Upper lobe of left lung (tissue), 6 donors: ENCODE measurements at regions not wholly inside any gene's neighbourhood (a gene's known extent, or its start where the extent isn't known, plus 50 kb on each side); places are given as distances from the start of the nearest gene placed in this dataset.
"Not testable (repeated sequence)": the region's sequence is repeated elsewhere in the genome, so short reads cannot be mapped to it uniquely, and the experiment has no call there.

Experiments used
- ATAC-seq, 2 donors: fragments of 200-7000 bp; cut with Tn5 transposase; one replicate each; pipeline ENCODE4 v1.9.1; 2022; ENCODE audit warnings: mild to moderate bottlenecking in 2 of 2, moderate library complexity in 2 of 2; ENCODE audit not compliant: low FRiP score in 2 of 2
- DNase-seq, 2 donors: peaks; one replicate each; pipeline ENCODE4 v3.0.0-alpha.2; 2019 to 2020
- H3K27ac ChIP-seq, 4 donors: fragments of 200-600 bp; sonication (generic); one replicate each; pipeline ENCODE4 v1.5.1; 2016 to 2019
- H3K27me3 ChIP-seq, 4 donors: fragments of 200-600 bp; sonication (generic); one replicate each; pipeline ENCODE4 v1.5.1; 2017 to 2019
- H3K36me3 ChIP-seq, 4 donors: fragments of 200-600 bp; sonication (generic); one replicate each; pipeline ENCODE4 v1.5.1; 2016 to 2019
- H3K4me1 ChIP-seq, 4 donors: fragments of 200-600 bp; sonication (generic); one replicate each; pipeline ENCODE4 v1.5.1; 2018 to 2019
- H3K4me3 ChIP-seq, 4 donors: fragments of 200-600 bp; sonication (generic); one replicate each; pipeline ENCODE4 v1.5.1; 2017 to 2019; ENCODE audit warnings: mild to moderate bottlenecking in 2 of 4, moderate library complexity in 1 of 4
- H3K9me3 ChIP-seq, 4 donors: fragments of 200-600 bp; sonication (generic); one replicate each; pipeline ENCODE4 v1.5.1; 2018 to 2019
- EP300 ChIP-seq, 4 donors: sonication (generic); formaldehyde crosslinking; IDR thresholded peaks; one replicate each; pipeline ENCODE4 v1.5.1; 2017; ENCODE audit warnings: antibody characterized with exemption in 4 of 4, control low read depth in 2 of 4
- POLR2A ChIP-seq, 4 donors: fragments of 450-650 bp; IDR thresholded peaks; one replicate each; pipeline ENCODE4 v1.5.1; 2016 to 2017; ENCODE audit warnings: antibody characterized with exemption in 4 of 4, mild to moderate bottlenecking in 2 of 4
- POLR2AphosphoS5 ChIP-seq, 2 donors: sonication (generic); formaldehyde crosslinking; IDR thresholded peaks; one replicate each; pipeline ENCODE4 v1.5.1; 2017; ENCODE audit warnings: antibody characterized with exemption in 2 of 2
- WGBS, 2 donors: methylation state at CpG; one replicate each; pipeline ENCODE4 v1.1.5; 2017 to 2018; 5-methylcytosine and 5-hydroxymethylcytosine counted together
- TF ChIP-seq, protein P1 (sequence below), 6 experiments: fragments of 450-650 bp in 4 of 6; fragments of 200-600 bp in 2 of 6; sonication (generic) in 2 of 6; IDR thresholded peaks; one replicate each; pipeline ENCODE4 v1.5.1; 2016 to 2019; ENCODE audit warnings: antibody characterized with exemption in 6 of 6
- donor health status: DM: no; HTN: no; CAD: no; lungs with moderate emphysema.
- donor health status: DM: no; HTN: yes; CAD: no; lungs with severe emphysema.

DNA sequence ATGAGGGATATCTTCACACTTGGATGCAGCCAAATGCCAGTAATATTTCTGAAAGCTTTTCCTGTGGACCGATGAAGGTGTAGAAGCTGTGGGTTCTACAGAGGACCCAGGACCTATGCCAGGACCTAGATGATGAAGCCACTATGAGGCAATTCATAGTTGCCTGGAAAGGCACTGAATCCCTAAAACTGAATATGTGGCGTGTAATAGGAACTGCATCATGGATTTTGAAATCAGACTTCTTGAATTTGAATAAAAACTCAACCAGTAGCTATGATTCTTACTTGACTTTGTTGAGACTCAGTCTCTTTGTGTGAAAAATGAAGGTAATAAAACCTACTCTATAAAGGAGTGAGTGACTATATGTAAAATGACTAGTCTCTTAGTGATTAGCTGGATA, 89.9 kb upstream of the SGK1 start:
- 83 to 86% methylated on average over 2 of the region's 2 CpGs for WGBS, 2 donors
- Histone ChIP-seq H3K4me3 (no peak overlapping the region), H3K36me3 (no peaks in the 10 kb centered on the region), H3K27ac (no peak overlapping the region), H3K4me1 (no peaks in the 10 kb centered on the region), H3K27me3 (no peaks in the 10 kb centered on the region), H3K9me3 (no peaks in the 10 kb centered on the region)
- ATAC-seq (no peak), DNase-seq (no peak)
- TF ChIP-seq POLR2AphosphoS5 (IDR thresholded peaks at IDR 0.05) (no peak), POLR2A (IDR thresholded peaks at IDR 0.05) (no peak), EP300 (IDR thresholded peaks at IDR 0.05) (no peak)
- TF ChIP-seq, protein P1, sequence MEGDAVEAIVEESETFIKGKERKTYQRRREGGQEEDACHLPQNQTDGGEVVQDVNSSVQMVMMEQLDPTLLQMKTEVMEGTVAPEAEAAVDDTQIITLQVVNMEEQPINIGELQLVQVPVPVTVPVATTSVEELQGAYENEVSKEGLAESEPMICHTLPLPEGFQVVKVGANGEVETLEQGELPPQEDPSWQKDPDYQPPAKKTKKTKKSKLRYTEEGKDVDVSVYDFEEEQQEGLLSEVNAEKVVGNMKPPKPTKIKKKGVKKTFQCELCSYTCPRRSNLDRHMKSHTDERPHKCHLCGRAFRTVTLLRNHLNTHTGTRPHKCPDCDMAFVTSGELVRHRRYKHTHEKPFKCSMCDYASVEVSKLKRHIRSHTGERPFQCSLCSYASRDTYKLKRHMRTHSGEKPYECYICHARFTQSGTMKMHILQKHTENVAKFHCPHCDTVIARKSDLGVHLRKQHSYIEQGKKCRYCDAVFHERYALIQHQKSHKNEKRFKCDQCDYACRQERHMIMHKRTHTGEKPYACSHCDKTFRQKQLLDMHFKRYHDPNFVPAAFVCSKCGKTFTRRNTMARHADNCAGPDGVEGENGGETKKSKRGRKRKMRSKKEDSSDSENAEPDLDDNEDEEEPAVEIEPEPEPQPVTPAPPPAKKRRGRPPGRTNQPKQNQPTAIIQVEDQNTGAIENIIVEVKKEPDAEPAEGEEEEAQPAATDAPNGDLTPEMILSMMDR (IDR thresholded peaks at IDR 0.05), result no peak

DNA sequence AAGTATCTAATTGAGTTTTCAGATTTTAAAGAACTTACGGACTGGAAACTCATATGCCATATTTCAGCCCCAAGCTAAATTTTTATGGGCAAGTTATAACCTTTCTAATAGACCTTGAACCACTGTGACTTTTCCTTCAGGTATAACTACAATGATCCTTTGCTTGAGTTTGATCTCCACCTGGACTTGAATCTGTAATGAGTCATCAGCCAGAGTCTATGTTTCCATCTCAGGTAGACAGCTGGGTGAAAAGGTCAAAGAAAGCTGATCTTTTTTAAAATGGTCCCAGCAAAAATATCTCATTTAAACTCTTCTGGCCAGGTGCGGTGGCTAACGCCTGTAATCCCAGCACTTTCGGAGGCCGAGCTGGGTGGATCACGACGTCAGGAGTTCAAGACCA, 88.4 kb upstream of the SGK1 start:
- H3K9me3 ChIP-seq, result no peaks in the 10 kb centered on the region
- no peak overlapping the region for H3K27ac ChIP-seq
- 92 to 94% methylated on average over 7 of the region's 7 CpGs for WGBS, 2 donors
- DNase-seq (no peak), ATAC-seq (no peak)
- no peaks in the 10 kb centered on the region for H3K4me1 ChIP-seq
- no peaks in the 10 kb centered on the region for H3K36me3 ChIP-seq
- no peaks in the 10 kb centered on the region for H3K27me3 ChIP-seq
- no peak overlapping the region for H3K4me3 ChIP-seq
- no peak for TF ChIP-seq POLR2AphosphoS5 (IDR thresholded peaks at IDR 0.05)
- TF ChIP-seq, protein P1 (IDR thresholded peaks at IDR 0.05), result no peak

DNA sequence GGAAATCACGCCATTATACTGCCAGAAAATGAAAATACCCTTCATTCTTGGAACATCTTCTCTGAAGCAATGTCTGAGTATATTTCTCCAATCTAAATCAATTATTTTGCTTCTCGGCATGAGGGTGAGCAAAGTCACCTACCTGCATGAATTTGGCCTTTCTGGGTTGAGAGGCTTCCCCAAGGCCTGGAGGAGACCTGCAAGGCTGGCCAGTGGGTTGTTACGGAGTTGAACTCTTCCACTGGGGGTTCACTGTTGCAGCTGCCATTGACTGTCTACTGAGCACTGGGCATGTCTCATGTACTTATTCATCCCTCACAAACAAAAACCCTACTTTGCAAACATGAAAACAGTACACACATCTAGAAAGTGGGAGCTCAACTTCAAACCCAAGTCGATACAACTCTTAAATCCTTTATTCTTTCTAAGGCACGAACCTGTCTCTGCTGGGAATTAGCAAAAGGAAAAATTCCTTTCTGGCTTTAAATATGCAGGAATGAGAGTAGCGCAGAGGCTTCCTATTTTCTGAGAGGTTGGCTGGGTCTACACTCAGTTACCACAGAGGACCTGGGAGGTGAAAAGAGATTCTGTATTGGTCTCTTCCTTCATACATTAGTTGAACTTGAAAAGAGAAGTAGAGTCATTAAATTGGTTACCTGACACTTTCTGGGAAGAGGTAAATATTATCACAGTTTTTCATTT, 87.6 kb upstream of the SGK1 start:
- Histone ChIP-seq H3K4me3 (no peak overlapping the region), H3K27ac (no peak overlapping the region), H3K4me1 (no peaks in the 10 kb centered on the region), H3K9me3 (no peaks in the 10 kb centered on the region), H3K27me3 (no peaks in the 10 kb centered on the region), H3K36me3 (no peaks in the 10 kb centered on the region)
- 84 to 97% methylated on average over 6 of the region's 6 CpGs for WGBS, 2 donors
- DNase-seq, result no peak
- TF ChIP-seq, protein P1 (IDR thresholded peaks at IDR 0.05), result no peak
- no peak for TF ChIP-seq POLR2A (IDR thresholded peaks at IDR 0.05)
- TF ChIP-seq POLR2AphosphoS5 (IDR thresholded peaks at IDR 0.05), result no peak
- TF ChIP-seq EP300 (IDR thresholded peaks at IDR 0.05), result no peak
- ATAC-seq, result no peak

DNA sequence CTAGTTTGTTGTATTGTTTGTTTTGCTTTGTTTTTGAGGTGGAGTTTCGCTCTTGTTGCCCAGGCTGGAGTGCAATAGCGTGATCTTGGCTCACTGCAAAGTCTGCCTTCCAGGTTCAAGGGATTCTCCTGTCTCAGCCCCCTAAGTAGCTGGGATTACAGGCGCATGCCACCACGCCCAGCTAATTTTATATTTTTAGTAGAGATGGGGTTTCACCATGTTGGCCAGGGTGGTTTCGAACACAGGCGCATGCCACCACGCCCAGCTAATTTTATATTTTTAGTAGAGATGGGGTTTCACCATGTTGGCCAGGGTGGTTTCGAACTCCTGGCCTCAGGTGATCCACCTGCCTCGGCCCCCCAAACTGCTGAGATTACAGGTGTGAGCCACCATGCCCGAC, 85.4 kb upstream of the SGK1 start:
- H3K27ac ChIP-seq, H3K27me3 ChIP-seq, H3K36me3 ChIP-seq, H3K9me3 ChIP-seq, ATAC-seq, H3K4me1 ChIP-seq, DNase-seq, H3K4me3 ChIP-seq: not testable (repeated sequence)
- 91 to 93% methylated on average over 10 of the region's 10 CpGs for WGBS, 2 donors

DNA sequence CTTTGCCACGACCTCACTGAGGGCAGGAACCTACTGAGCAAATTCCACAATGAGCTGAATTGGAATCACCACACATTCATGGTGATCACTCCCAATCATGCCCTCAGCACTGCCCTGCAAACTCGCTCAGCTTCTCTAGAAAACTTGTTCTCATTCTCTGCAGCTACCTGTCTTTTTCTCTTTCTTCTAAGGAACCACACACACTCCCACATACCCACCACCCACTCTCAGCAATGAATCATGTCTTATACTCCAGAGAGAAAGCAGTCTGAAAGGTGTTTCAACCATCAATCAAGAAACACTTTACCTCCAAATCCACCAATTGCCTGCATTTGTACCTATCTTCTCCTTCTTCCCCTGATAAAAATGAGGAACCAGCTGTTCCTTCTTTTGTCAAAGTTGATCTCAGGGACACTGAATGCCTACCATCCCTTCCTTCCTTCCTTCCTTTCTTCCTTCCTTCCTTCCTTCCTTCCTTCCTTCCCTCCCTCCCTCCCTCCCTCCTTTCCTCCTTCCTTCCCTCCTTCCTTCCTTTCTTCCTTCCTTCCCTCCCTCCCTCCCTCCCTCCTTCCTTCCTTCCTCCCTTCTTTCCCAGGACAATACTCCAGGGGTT, 84.6 kb upstream of the SGK1 start:
- Histone ChIP-seq H3K27me3 (no peaks in the 10 kb centered on the region), H3K4me3 (no peak overlapping the region), H3K4me1 (no peaks in the 10 kb centered on the region), H3K36me3 (no peaks in the 10 kb centered on the region), H3K27ac (no peak overlapping the region), H3K9me3 (no peaks in the 10 kb centered on the region)
- no peak for ATAC-seq
- WGBS, 2 donors, result 81 to 92% methylated on average over 2 of the region's 2 CpGs
- TF ChIP-seq POLR2A (IDR thresholded peaks at IDR 0.05) (no peak), EP300 (IDR thresholded peaks at IDR 0.05) (no peak), POLR2AphosphoS5 (IDR thresholded peaks at IDR 0.05) (no peak)
- TF ChIP-seq, protein P1 (IDR thresholded peaks at IDR 0.05), result no peak
- no peak for DNase-seq
